ENCODE measurements at regions not wholly inside any gene's neighbourhood (a gene's known extent, or its start where the extent isn't known, plus 50 kb on each side); places are given as distances from the start of the nearest gene placed in this dataset.

DNA sequence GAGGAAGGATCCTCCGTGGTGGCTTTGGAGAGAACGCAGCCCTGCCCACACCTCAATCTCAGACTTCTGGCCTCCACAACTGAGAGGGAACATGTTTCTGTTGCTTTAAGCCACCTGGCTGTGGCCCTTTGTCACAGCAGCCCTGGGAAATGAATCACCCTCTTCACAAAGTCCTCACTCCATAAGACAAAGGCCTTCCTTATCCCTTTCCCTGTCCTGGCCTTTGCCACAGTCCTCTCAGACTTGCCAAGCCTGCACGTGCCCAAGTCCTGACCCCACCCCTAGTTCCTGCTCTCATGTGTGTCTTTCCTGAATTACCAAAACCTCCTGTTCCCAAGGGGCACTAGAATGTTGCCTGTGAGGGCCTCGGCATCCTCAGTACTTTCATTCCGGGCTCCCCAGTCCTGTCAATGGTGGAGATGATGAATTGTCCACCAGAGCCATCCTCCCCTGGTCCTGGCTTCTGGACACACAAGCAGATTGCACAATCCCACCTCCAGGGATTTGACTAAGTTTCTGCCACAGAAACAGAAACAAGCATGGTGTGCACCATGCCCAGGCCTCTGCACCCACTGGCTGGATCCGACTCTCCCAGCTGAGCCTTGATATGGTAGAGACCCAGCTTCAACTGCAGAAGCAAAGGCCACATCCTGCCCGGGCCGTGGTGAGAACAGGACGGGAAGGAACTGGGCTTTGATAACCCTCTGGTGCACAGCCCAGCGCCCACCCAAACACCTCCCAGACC lies 232.6 kb upstream of the PDE10A start:
- Histone ChIP-seq H3K27ac (ENCODE audit: extremely low read depth, low read depth, low read length) (no peak overlapping the region), H3K4me3 (ENCODE audit: low read depth, low read length) (no peak overlapping the region), H3K36me3 (ENCODE audit: control insufficient read depth in 2 of 2, insufficient read depth in 1 of 2, low read length in 2 of 2) (no peaks in the 10 kb centered on the region), H3K9me3 (ENCODE audit: control insufficient read depth, insufficient read depth, low read depth, low read length) (no peaks in the 10 kb centered on the region), H3K4me1 (ENCODE audit: control insufficient read depth, insufficient read depth, low read length) (peaks cover 9% of the 10 kb centered on the region)
- ChIA-PET POLR2A (no interaction called here), CTCF (interaction anchor here (0.8 to 1.8 kb wide), 6 partner anchors 10 to 211 kb away, joined by 3 to 7 read pairs (median 4); no protein-coding TSS in a partner anchor)
- TF ChIP-seq ZNF138 (tag by site-specific recombination; IDR thresholded peaks at IDR 0.05; ENCODE audit: borderline replicate concordance), result no peak
- peak; percentile 8; the same call in 1 of the 2 replicates for TF ChIP-seq SCRT2 (tag by site-specific recombination; IDR thresholded peaks at IDR 0.05)

DNA sequence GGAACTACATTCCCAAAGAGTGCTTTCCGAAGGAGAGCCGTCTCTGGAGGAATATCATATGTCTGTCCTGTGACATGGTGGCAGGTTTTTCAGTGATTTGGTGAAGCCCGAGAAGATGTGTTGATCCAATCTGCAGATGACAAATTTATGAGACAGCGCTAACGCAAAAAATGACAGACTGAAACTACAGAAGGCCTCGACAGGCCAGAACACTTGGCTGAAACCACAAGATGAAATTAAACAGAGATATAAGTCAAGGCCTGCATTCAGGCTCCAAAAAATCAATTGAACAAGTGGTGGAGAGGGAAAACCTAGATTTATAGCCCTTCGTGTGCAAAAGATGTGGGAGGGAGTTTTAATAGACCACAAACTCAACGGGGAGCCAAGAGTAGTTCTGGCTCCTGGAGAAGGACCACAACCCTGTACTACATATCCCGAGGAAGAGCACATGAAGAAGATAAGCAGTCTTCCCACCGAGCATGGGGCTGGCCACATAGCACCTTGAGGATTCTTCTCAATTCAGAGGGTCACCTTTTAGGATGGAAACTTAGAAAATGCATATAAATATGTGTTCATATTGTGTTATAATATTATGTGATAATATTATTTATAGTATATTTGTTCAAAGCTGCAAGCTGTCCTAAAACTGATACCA lies 231.3 kb upstream of the PDE10A start:
- POLR2A ChIA-PET, result no interaction called here
- Histone ChIP-seq H3K4me3 (ENCODE audit: low read depth, low read length) (no peak overlapping the region), H3K4me1 (ENCODE audit: control insufficient read depth, insufficient read depth, low read length) (peaks cover 9% of the 10 kb centered on the region), H3K27ac (ENCODE audit: extremely low read depth, low read depth, low read length) (no peak overlapping the region), H3K9me3 (ENCODE audit: control insufficient read depth, insufficient read depth, low read depth, low read length) (no peaks in the 10 kb centered on the region), H3K36me3 (ENCODE audit: control insufficient read depth in 2 of 2, insufficient read depth in 1 of 2, low read length in 2 of 2) (no peaks in the 10 kb centered on the region)
- CTCF ChIA-PET, result interaction anchor here (0.7 to 6.6 kb wide), 7 partner anchors 9 to 212 kb away, joined by 3 to 112 read pairs (median 6); no protein-coding TSS in a partner anchor
- TF ChIP-seq TCF7L2 (IDR thresholded peaks at IDR 0.05; ENCODE audit: borderline replicate concordance, low read depth, low read length) (peak; percentile 25; the same call in 1 of the 2 replicates), SP7 (tag by site-specific recombination; IDR thresholded peaks at IDR 0.05) (peak; percentile 73), SCRT2 (tag by site-specific recombination; IDR thresholded peaks at IDR 0.05) (no peak), ZNF302 (tag by site-specific recombination; IDR thresholded peaks at IDR 0.05; ENCODE audit: low read depth) (no peak), ZNF704 (tag by site-specific recombination; IDR thresholded peaks at IDR 0.05) (no peak), EGR2 (tag by site-specific recombination; IDR thresholded peaks at IDR 0.05; ENCODE audit: low read depth) (0 out of 2 replicates have a peak, but pooled peaks have one; percentile 7), ZBTB21 (tag by site-specific recombination; IDR thresholded peaks at IDR 0.05) (no peak), ZFP3 (tag by site-specific recombination; IDR thresholded peaks at IDR 0.05; ENCODE audit: low read depth) (no peak), OSR2 (tag by site-specific recombination; IDR thresholded peaks at IDR 0.05) (peak; percentile 88), ZNF596 (tag by site-specific recombination; IDR thresholded peaks at IDR 0.05) (0 out of 2 replicates have a peak, but pooled peaks have one; percentile 17), HIC1 (tag by site-specific recombination; IDR thresholded peaks at IDR 0.05) (peak; percentile 46; the same call in 1 of the 2 replicates), ZNF37A (tag by site-specific recombination; IDR thresholded peaks at IDR 0.05) (no peak), ZNF311 (tag by site-specific recombination; IDR thresholded peaks at IDR 0.05; ENCODE audit: borderline replicate concordance) (no peak), WT1 (tag by site-specific recombination; IDR thresholded peaks at IDR 0.05) (peak; percentile 78), ZNF501 (tag by site-specific recombination; IDR thresholded peaks at IDR 0.05) (0 out of 2 replicates have a peak, but pooled peaks have one; percentile 28), YY1 (tag by site-specific recombination; IDR thresholded peaks at IDR 0.05) (0 out of 2 replicates have a peak, but pooled peaks have one; percentile 15), ZNF518A (tag by site-specific recombination; conservative IDR thresholded peaks at IDR 0.05; ENCODE audit: low read depth) (peak; percentile 43; the same call in 1 of the 2 replicates), FEZF1 (tag by site-specific recombination; IDR thresholded peaks at IDR 0.05) (peak; percentile 92), ZNF600 (tag by site-specific recombination; IDR thresholded peaks at IDR 0.05) (0 out of 2 replicates have a peak, but pooled peaks have one; percentile 18), ZNF394 (tag by site-specific recombination; IDR thresholded peaks at IDR 0.05; ENCODE audit: borderline replicate concordance) (peak; percentile 38; the same call in 1 of the 2 replicates)
- TF ChIP-seq, protein P1, sequence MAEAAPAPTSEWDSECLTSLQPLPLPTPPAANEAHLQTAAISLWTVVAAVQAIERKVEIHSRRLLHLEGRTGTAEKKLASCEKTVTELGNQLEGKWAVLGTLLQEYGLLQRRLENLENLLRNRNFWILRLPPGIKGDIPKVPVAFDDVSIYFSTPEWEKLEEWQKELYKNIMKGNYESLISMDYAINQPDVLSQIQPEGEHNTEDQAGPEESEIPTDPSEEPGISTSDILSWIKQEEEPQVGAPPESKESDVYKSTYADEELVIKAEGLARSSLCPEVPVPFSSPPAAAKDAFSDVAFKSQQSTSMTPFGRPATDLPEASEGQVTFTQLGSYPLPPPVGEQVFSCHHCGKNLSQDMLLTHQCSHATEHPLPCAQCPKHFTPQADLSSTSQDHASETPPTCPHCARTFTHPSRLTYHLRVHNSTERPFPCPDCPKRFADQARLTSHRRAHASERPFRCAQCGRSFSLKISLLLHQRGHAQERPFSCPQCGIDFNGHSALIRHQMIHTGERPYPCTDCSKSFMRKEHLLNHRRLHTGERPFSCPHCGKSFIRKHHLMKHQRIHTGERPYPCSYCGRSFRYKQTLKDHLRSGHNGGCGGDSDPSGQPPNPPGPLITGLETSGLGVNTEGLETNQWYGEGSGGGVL (tag by site-specific recombination; IDR thresholded peaks at IDR 0.05), result peak; percentile 69

Data from HEK293 (cell line).